Suprapubic skin (tissue), 4 donors: ENCODE measurements at regions not wholly inside any gene's neighbourhood (a gene's known extent, or its start where the extent isn't known, plus 50 kb on each side); places are given as distances from the start of the nearest gene placed in this dataset.
"Not testable (repeated sequence)": the region's sequence is repeated elsewhere in the genome, so short reads cannot be mapped to it uniquely, and the experiment has no call there.

Experiments
- DNase-seq, 2 donors: peaks; one replicate each; pipeline ENCODE4 v3.0.0-alpha.2; 2019; ENCODE audit warnings: low spot score in 2 of 2
- H3K27ac ChIP-seq: fragments of 200-600 bp; sonication (generic); one replicate; pipeline ENCODE4 v1.5.1; 2019
- H3K27me3 ChIP-seq: fragments of 200-600 bp; sonication (generic); one replicate; pipeline ENCODE4 v1.5.1; 2019
- H3K36me3 ChIP-seq: fragments of 200-600 bp; sonication (generic); one replicate; pipeline ENCODE4 v1.5.1; 2019
- H3K4me1 ChIP-seq: fragments of 200-600 bp; sonication (generic); one replicate; pipeline ENCODE4 v1.5.1; 2019
- H3K4me3 ChIP-seq: fragments of 200-600 bp; sonication (generic); one replicate; pipeline ENCODE4 v1.5.1; 2019; ENCODE audit warnings: mild to moderate bottlenecking
- H3K9me3 ChIP-seq: fragments of 200-600 bp; sonication (generic); one replicate; pipeline ENCODE4 v1.5.1; 2019
- CTCF ChIP-seq, 2 donors: fragments of 200-600 bp in 1 of 2; fragments of 450-650 bp in 1 of 2; sonication (generic) in 1 of 2; IDR thresholded peaks; one replicate each; pipeline ENCODE4 v1.5.1; 2016 to 2019; ENCODE audit warnings: antibody characterized with exemption in 2 of 2, mild to moderate bottlenecking in 1 of 2, moderate library complexity in 1 of 2
- EP300 ChIP-seq: sonication (generic); formaldehyde crosslinking; IDR thresholded peaks from one replicate; pipeline ENCODE4 v1.6.1; 2017; ENCODE audit warnings: antibody characterized with exemption
- POLR2A ChIP-seq, 2 donors: fragments of 450-650 bp; IDR thresholded peaks; one replicate each; pipeline ENCODE4 v1.6.1; 2017; ENCODE audit warnings: antibody characterized with exemption in 2 of 2, mild to moderate bottlenecking in 2 of 2, moderate library complexity in 2 of 2
- POLR2AphosphoS5 ChIP-seq, 3 donors: sonication (generic); formaldehyde crosslinking; IDR thresholded peaks; one replicate each; pipeline ENCODE4 v1.6.1; 2017; ENCODE audit warnings: antibody characterized with exemption in 3 of 3
- WGBS: methylation state at CpG from one replicate; pipeline ENCODE4 v1.1.5; 2018; 5-methylcytosine and 5-hydroxymethylcytosine counted together

DNA sequence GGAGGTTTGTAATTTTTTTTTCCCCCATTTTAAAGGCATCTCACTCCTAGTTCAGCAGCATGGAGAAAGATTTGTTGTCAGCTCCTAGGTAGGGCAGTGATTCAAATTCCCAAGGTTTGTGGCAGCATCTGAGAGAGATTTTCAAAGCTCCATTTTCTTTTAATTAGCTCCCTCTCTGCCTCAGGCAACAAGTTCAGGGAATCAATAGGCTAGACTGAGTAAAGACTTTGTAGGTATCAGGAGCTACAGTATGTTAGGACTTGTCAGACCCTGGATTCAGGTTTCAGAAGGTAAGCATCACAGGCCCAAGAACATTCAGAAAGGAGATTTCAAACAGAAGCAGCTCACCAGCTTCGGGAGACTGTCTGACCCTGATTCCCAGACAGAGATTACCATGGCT lies 273.3 kb upstream of the ERBB4 start:
- Histone ChIP-seq H3K9me3 (no peaks in the 10 kb centered on the region), H3K4me3 (no peak overlapping the region), H3K27me3 (no peaks in the 10 kb centered on the region), H3K27ac (no peak overlapping the region), H3K36me3 (no peaks in the 10 kb centered on the region), H3K4me1 (no peaks in the 10 kb centered on the region)
- no peak for DNase-seq
- TF ChIP-seq POLR2A (IDR thresholded peaks at IDR 0.05): no peak
- TF ChIP-seq CTCF (IDR thresholded peaks at IDR 0.05): no peak
- TF ChIP-seq POLR2AphosphoS5 (IDR thresholded peaks at IDR 0.05): no peak
- TF ChIP-seq EP300: no peak
- 33% methylated on average over 1 of the region's 1 CpG for WGBS

GRCh38 chr2:212811036-212811805 lies 272.6 kb upstream of the ERBB4 start:
- TF ChIP-seq POLR2AphosphoS5 (IDR thresholded peaks at IDR 0.05): no peak
- no peak for TF ChIP-seq CTCF (IDR thresholded peaks at IDR 0.05)
- H3K27me3 ChIP-seq: no peaks in the 10 kb centered on the region
- DNase-seq: no peak
- H3K36me3 ChIP-seq: no peaks in the 10 kb centered on the region
- H3K4me3 ChIP-seq: no peak overlapping the region
- H3K9me3 ChIP-seq: no peaks in the 10 kb centered on the region
- no peaks in the 10 kb centered on the region for H3K4me1 ChIP-seq
- H3K27ac ChIP-seq: no peak overlapping the region
- WGBS: 46% methylated on average over 3 of the region's 3 CpGs

GRCh38 chr2:212797484-212798205 lies 259.0 kb upstream of the ERBB4 start:
- TF ChIP-seq EP300: no peak
- TF ChIP-seq CTCF (IDR thresholded peaks at IDR 0.05): no peak
- no peak for TF ChIP-seq POLR2AphosphoS5 (IDR thresholded peaks at IDR 0.05)
- no peak for TF ChIP-seq POLR2A (IDR thresholded peaks at IDR 0.05)
- DNase-seq: no peak
- H3K4me3 ChIP-seq: no peak overlapping the region
- no peaks in the 10 kb centered on the region for H3K27me3 ChIP-seq
- H3K4me1 ChIP-seq: no peaks in the 10 kb centered on the region
- no peak overlapping the region for H3K27ac ChIP-seq
- H3K9me3 ChIP-seq: no peaks in the 10 kb centered on the region
- WGBS: 71% methylated on average over 5 of the region's 5 CpGs
- no peaks in the 10 kb centered on the region for H3K36me3 ChIP-seq

- DNase-seq: no peak
- no peaks in the 10 kb centered on the region for H3K36me3 ChIP-seq
- no peak for TF ChIP-seq POLR2AphosphoS5 (IDR thresholded peaks at IDR 0.05)
- no peak for TF ChIP-seq CTCF (IDR thresholded peaks at IDR 0.05)
- TF ChIP-seq POLR2A (IDR thresholded peaks at IDR 0.05): no peak
- TF ChIP-seq EP300: no peak
- no peak overlapping the region for H3K27ac ChIP-seq
- no peaks in the 10 kb centered on the region for H3K9me3 ChIP-seq
- no peaks in the 10 kb centered on the region for H3K27me3 ChIP-seq
- H3K4me1 ChIP-seq: no peaks in the 10 kb centered on the region
- H3K4me3 ChIP-seq: no peak overlapping the region
These were observed 255.9 kb upstream of the ERBB4 start for GRCh38 chr2:212794471-212794870.

GRCh38 chr2:212791569-212791968 lies 253.0 kb upstream of the ERBB4 start:
- Histone ChIP-seq H3K4me1 (no peaks in the 10 kb centered on the region), H3K9me3 (no peaks in the 10 kb centered on the region), H3K27me3 (no peaks in the 10 kb centered on the region), H3K4me3 (no peak overlapping the region), H3K36me3 (no peaks in the 10 kb centered on the region), H3K27ac (no peak overlapping the region)
- TF ChIP-seq CTCF (IDR thresholded peaks at IDR 0.05) (no peak), POLR2A (IDR thresholded peaks at IDR 0.05) (no peak), EP300 (no peak), POLR2AphosphoS5 (IDR thresholded peaks at IDR 0.05) (no peak)
- 90% methylated on average over 6 of the region's 6 CpGs for WGBS
- DNase-seq: no peak

- not testable (repeated sequence) for H3K4me1 ChIP-seq, H3K36me3 ChIP-seq, H3K27ac ChIP-seq, H3K27me3 ChIP-seq, DNase-seq, H3K9me3 ChIP-seq, H3K4me3 ChIP-seq
- 89% methylated on average over 5 of the region's 5 CpGs for WGBS
These were observed 247.5 kb upstream of the ERBB4 start for GRCh38 chr2:212786088-212786487.
